Daoy (cell line): ENCODE measurements at regions not wholly inside any gene's neighbourhood (a gene's known extent, or its start where the extent isn't known, plus 50 kb on each side); places are given as distances from the start of the nearest gene placed in this dataset.
"Not testable (repeated sequence)": the region's sequence is repeated elsewhere in the genome, so short reads cannot be mapped to it uniquely, and the experiment has no call there.

Source experiments
- DNase-seq: peaks from one replicate; pipeline ENCODE4 v3.0.0-alpha.2; 2015; ENCODE audit warnings: low read depth

DNA sequence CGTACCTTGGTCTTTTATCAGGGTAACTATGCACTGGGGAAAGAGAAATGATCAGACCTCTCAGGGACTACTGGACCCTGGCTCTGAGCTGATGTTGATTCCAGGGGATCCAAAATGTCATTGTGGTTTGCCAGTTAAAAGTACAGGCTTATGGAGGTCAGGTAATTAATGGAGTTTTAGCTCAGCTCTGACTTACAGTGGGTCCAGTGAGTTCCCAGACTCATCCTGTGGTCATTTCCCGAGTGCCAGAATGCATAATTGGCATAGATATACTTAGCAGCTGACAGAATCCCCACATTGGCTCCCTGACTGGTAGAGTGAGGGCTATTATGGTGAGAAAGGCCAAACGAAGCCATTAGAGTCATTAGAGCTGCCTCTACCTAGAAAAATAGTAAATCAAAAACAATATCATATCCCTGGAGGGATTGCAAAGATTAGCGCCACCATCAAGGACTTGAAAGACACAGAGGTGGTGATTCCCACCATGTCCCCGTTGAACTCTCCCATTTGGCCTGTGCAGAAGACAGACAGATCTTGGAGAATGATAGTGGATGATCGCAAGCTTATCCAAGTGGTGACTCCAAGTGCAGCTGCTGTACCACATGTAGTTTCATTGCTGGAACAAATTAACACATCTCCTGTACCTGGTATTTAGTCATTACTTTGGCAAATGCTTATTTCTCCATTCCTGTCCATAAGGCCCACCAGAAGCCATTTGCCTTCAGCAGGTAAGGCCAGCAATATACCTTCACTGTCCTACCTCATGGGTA, 152.4 kb downstream of the THBS2 start:
- DNase-seq: no peak

DNA sequence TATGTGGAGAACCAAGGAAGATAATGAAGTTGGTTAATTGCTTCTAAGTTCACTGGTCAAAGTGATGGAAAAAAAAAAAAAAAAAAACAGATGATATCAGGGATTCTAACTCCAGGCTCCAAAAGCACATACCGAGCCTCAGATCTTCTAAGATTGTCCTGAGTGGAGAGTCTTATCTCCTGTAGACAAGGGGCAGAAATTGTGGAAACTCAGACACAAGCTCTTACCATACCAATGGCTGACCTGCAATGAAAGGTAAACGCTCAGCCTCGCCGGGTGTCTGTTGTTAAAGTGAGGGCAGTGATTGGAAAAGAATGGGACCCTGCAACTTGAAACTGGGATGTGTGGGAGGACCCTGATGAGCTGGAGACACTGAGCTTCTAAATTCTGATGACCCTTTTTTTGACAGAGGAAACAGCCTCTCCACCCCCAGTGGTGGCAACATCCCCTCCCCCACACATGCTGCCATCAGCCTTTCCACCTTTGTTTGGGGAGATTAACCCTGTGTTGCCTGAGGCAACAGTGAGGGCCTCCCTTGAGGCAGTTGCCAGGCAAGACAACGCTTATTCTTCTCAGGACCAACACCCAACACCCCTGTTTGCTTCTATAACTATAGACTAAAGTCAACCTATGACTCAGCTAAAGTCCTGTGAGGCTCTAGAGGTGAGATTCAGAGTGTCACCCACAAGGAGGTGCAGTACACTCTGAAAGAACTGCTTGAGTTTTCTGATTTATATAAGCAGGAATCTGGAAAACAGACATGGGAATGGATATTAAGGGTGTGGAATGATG, 154.0 kb downstream of the THBS2 start:
- no peak for DNase-seq

DNA sequence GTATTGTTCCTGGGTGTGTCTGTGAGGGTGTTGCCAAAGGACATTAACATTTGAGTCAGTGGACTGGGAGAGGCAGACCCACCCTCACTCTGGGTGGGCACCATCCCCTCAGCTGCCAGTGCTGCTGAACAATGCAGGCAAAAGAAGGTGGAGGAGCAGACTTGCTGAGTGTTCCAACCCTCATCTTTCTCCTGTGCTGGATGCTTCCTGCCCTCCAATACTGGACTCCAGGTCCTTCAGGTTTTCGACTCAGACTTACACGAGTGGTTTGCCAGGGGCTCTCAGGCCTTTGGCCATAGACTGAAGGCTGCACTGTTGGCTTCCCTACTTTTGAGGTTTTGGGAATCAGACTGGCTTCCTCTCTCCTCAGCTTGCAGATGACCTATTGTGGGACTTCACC, 155.0 kb downstream of the THBS2 start:
- DNase-seq: not testable (repeated sequence)

DNA sequence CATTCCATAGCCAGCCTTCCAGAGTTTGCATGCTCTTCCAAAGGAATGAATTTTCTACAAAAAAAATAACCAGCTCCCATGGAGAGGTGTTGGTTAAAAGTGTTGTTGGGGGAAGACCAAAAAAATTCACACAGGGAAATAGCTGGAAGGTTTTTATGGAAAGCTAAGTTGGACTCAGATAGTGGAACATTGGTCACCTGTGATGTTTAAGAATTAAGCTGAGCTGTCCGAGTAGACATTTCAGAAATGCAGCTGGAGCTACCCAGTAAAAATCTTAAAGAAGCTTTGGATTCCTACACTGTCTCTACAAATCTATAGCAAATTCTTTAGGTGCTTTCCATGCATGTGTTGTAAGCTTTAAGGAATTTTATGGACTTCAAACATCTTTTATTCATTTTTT, 155.5 kb downstream of the THBS2 start:
- DNase-seq: no peak

DNA sequence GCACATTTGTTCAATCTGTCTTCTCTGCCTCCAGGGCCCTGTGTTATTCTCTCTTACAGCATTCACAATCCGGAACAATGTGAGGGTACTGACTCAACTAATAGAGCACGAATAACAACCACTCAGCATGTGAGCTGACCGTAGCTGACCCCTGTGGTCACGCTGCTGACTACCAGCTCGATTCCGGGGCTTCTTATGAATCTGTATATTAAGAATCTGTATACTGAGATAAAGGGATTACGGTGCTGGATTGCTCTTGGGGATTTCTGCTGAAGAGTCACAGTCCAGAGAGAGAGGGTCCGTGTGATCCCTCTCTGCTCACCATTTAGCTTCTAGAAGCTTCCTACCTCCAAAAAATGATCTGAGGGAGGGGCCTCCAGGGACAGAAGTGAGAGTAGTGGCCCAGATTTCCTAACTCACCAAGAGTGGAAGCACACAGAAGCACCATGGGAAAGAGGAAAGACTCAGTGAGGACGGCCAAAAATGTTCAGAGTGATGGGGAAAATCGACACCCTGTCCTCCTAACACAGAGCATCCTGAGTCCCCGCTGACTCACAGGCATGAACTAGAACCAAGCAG, 156.2 kb downstream of the THBS2 start:
- peak; percentile 79 for DNase-seq

DNA sequence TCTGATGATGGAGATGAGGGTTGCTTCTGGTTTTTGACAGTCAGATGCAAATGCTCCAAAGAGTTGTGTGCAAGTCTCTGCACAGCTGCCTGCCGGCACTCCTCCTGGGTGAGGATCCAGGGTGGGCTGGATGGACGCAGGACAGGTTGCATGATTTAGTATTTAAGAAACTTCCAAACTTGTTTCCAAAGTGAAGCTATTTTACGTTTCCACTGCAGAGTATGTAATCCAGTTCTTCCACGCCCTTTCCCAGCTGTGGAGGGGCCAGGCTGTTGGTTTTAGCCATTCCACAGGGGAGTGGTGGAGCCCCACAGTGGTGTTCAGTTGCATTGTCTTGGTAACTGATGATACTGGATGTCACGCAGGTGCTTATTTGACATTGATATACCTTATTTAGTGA, 157.3 kb downstream of the THBS2 start:
- DNase-seq: no peak

- no peak for DNase-seq
Observed at GRCh38 chr6:169095153-169095552, 158.5 kb downstream of the THBS2 start.

- DNase-seq: no peak
Observed at GRCh38 chr6:169094552-169094950, 159.1 kb downstream of the THBS2 start.

GRCh38 chr6:169093770-169094551, 159.7 kb downstream of the THBS2 start:
- DNase-seq: no peak

DNA sequence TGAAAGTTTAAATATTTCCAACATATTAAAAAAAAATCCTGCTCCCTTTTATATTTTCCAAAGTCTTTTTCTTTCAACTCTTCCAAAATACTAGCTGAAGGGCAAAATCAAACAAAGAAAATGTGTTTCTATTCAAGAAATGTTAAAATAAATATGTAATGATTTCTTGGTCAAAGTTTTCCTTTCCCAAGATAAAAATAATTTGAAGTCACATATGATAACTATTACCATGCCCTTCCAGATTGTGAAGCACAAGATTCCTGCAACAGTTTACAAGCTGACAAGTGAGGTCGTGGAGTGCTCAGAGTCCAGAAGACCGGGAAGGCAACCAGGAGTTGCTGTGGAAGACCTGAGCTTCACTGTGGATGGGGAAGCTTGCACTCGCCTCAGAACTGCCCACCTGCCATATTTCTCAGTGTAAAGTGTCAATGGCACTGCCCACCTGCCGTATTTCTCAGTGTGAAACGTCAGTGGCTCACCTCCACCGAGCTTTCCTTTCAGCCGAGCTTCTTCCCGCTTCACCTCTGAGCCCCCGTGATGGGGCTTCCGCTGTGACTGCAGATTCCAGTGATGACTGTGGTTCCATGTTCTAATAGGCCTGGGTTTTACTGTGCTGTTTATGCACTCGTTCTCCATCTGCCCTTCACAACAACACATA, 160.5 kb downstream of the THBS2 start:
- DNase-seq: no peak

GRCh38 chr6:169092375-169092774, 161.3 kb downstream of the THBS2 start:
- no peak for DNase-seq

DNA sequence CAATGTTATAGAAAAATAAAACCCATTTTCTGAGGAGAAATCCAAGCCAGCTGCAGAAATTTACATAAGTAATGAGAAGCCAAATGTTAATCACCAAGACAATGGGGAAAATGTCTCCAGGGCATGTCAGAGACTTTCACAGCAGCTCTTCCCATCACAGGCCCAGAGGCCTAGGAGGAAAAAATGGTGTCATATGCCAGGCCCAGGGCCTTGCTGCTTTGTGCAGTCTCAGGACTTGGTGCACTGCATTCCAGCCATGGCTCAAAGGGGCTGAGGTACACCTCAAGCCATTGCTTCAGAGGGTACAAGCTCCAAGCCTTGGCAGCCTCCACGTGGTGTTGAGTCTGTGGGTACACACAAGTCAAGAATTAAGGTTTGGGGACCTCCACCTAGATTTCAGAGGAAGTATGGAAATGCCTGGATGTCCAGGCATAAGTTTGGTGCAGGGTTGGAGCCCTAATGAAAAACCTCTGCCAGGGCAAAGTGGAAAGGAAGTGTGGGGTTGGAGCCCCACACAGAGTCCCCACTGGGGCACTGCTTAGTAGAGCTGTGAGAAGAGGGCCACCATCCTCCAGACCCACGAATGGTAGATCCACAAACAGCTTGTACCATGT, 163.0 kb downstream of the THBS2 start:
- not testable (repeated sequence) for DNase-seq

- DNase-seq: no peak
Observed at GRCh38 chr6:169088762-169089161, 164.9 kb downstream of the THBS2 start.

- DNase-seq: no peak
Observed at GRCh38 chr6:169087443-169088041, 166.1 kb downstream of the THBS2 start.

DNA sequence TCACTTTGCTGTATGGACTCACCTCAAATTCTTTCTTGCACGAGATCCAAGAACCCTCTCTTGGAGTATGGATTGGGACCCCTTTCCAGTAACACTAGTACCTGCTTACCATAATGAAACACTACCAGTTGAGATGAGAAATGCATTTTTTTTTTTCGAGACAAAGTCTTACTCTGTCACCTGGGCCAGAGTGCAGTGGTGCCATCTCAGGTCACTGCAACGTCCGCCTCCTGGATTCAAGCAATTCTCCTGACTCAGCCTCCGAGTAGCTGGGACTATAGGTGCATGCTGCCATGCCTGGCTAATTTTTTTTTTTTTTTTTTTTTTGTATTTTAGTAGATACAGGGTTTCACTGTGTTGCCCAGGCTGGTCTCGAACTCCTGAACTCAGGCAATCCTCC, 167.0 kb downstream of the THBS2 start:
- not testable (repeated sequence) for DNase-seq

DNA sequence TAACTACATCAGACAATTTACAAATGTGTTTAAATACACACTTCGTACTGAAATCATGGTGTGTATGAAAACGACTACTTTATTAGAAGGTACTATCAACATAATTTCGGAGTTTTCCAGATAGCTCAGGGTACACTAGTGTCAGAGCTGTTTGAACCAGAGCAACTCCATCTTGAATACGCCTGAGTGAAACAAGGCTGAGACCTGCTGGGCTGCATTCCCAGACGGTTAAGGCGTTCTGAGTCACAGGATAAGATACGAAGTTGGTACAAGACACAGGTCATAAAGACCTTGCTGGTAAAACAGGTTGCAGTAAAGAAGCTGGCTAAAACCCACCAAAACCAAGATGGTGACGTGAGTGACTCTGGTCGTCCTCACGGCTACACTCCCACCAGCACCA, 167.6 kb downstream of the THBS2 start:
- peak; percentile 40 for DNase-seq

DNA sequence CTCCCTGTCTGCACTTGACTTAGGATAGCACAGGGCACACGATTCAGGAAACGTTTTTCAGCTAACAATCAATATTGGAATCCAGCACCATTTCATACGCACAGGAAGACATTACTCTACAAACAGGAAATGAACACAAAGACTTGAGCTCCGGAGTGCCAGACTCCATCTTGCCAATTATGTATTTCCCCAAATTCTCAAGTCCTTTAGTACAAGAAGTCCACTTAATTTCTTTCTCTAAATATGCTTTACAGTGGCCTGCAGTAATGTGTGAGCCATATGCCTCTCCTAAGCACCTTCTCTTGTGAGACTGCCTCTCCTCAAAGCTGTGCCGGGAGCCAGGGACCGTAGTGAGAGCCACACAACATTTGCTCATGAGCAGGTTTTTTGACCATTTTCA, 168.2 kb downstream of the THBS2 start:
- DNase-seq: no peak

GRCh38 chr6:169084557-169084956, 169.1 kb downstream of the THBS2 start:
- not testable (repeated sequence) for DNase-seq

GRCh38 chr6:169084067-169084466, 169.6 kb downstream of the THBS2 start:
- no peak for DNase-seq

- DNase-seq: no peak
Observed at GRCh38 chr6:169083508-169083874, 170.2 kb downstream of the THBS2 start.
